Activated CD4-positive, alpha-beta T cell treated with anti-CD3 and anti-CD28 coated beads, Interleukin-2, amount 10 ng/mL, durations not matched to agents 7 days and 5 days (primary cell): ENCODE measurements at regions not wholly inside any gene's neighbourhood (a gene's known extent, or its start where the extent isn't known, plus 50 kb on each side); places are given as distances from the start of the nearest gene placed in this dataset.

Source experiments
- CTCF ChIA-PET: fragments of 350-600 bp; sonication (Branson Sonifier 250); formaldehyde crosslinking; loops from one replicate; lab custom pipeline; 2021; ENCODE audit warnings: antibody characterized with exemption; lab: Charles Lee
- POLR2A ChIA-PET: fragments of 350-600 bp; sonication (Branson Sonifier 250); formaldehyde crosslinking; loops from one replicate; lab custom pipeline; 2021; ENCODE audit warnings: antibody characterized with exemption; lab: Charles Lee
- DNase-seq: peaks from one replicate; pipeline ENCODE4 v3.0.0-alpha.2; 2020
- H3K27ac Mint-ChIP-seq: one replicate; pipeline ENCODE4 v1.8.0; 2021; ENCODE audit warnings: mild to moderate bottlenecking, moderate library complexity, mixed read lengths
- H3K27me3 Mint-ChIP-seq: one replicate; pipeline ENCODE4 v1.8.0; 2021; ENCODE audit warnings: mixed read lengths
- H3K36me3 Mint-ChIP-seq: one replicate; pipeline ENCODE4 v1.8.0; 2021; ENCODE audit warnings: low read depth, mixed read lengths
- H3K4me1 Mint-ChIP-seq: one replicate; pipeline ENCODE4 v1.8.0; 2021; ENCODE audit warnings: mixed read lengths
- H3K4me3 Mint-ChIP-seq: one replicate; pipeline ENCODE4 v1.8.0; 2021; ENCODE audit warnings: mild to moderate bottlenecking, moderate library complexity, mixed read lengths
- H3K9me3 Mint-ChIP-seq: one replicate; pipeline ENCODE4 v1.8.0; 2021; ENCODE audit warnings: mixed read lengths

GRCh38 chr5:99081711-99082110 is 152.9 kb upstream of the CHD1 start:
- no peak overlapping the region for H3K27ac Mint-ChIP-seq
- ChIA-PET POLR2A (no interaction called here), CTCF (no interaction called here)
- peaks cover 3% of the 10 kb centered on the region for H3K4me1 Mint-ChIP-seq
- no peak overlapping the region for H3K4me3 Mint-ChIP-seq
- H3K27me3 Mint-ChIP-seq, result peaks cover 6% of the 10 kb centered on the region
- no peaks in the 10 kb centered on the region for H3K36me3 Mint-ChIP-seq
- no peaks in the 10 kb centered on the region for H3K9me3 Mint-ChIP-seq
- DNase-seq, result no peak

GRCh38 chr5:99076723-99077640 is 148.2 kb upstream of the CHD1 start:
- Mint-ChIP-seq H3K4me3 (no peak overlapping the region), H3K4me1 (peaks cover 3% of the 10 kb centered on the region), H3K27ac (no peak overlapping the region), H3K9me3 (no peaks in the 10 kb centered on the region), H3K27me3 (peaks cover 6% of the 10 kb centered on the region), H3K36me3 (no peaks in the 10 kb centered on the region)
- ChIA-PET POLR2A (no interaction called here), CTCF (no interaction called here)
- DNase-seq, result no peak

GRCh38 chr5:99072846-99073245 is 144.0 kb upstream of the CHD1 start:
- Mint-ChIP-seq H3K4me1 (peaks cover 3% of the 10 kb centered on the region), H3K9me3 (no peaks in the 10 kb centered on the region), H3K27me3 (no peaks in the 10 kb centered on the region), H3K27ac (no peak overlapping the region), H3K36me3 (no peaks in the 10 kb centered on the region), H3K4me3 (no peak overlapping the region)
- ChIA-PET POLR2A (no interaction called here), CTCF (no interaction called here)
- DNase-seq, result no peak

DNA sequence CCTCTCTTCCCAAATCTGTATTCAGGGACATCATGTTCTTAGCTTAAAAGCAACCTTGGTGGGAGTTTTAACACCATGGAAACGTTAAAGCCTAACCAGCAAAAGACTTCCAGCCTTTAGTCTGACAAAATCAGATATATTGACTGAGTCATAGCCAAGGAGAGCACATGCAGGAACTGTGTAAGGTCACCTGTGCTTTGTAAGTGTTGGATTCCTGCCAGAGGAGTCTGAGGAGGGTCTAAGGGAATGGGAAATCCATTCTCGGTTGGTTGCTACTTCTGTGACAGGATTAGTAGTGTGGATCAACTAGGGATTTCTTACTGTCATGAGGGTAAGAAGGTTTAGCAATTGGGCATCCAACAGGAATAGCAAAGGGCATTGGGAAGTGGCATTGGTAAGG is 142.0 kb upstream of the CHD1 start:
- Mint-ChIP-seq H3K9me3 (no peaks in the 10 kb centered on the region), H3K27ac (no peak overlapping the region), H3K4me1 (no peaks in the 10 kb centered on the region), H3K36me3 (no peaks in the 10 kb centered on the region), H3K27me3 (no peaks in the 10 kb centered on the region), H3K4me3 (no peak overlapping the region)
- ChIA-PET POLR2A (no interaction called here), CTCF (no interaction called here)
- DNase-seq, result no peak

DNA sequence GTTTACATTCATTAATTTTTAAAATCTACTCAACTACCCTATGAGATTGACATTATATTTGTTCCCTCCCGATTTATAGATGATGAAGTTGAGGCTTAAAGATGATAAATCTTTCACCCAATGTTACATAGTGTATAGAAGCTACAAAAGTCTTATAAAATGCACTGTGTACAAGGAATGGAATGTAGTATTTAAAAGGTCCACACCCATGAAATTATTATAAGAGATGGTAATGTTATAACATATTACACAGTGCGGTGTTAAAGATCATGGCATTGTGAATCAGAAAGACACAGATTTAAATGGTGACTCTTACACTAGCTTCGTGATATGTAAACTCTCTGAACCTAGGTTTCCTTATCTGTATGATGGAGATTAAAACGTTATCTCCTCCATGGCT is 141.6 kb upstream of the CHD1 start:
- Mint-ChIP-seq H3K4me3 (no peak overlapping the region), H3K9me3 (no peaks in the 10 kb centered on the region), H3K27ac (no peak overlapping the region), H3K4me1 (no peaks in the 10 kb centered on the region), H3K27me3 (no peaks in the 10 kb centered on the region), H3K36me3 (no peaks in the 10 kb centered on the region)
- no peak for DNase-seq
- POLR2A ChIA-PET, result no interaction called here
- CTCF ChIA-PET, result no interaction called here

GRCh38 chr5:99068944-99069650 is 140.3 kb upstream of the CHD1 start:
- CTCF ChIA-PET, result no interaction called here
- POLR2A ChIA-PET, result no interaction called here
- no peaks in the 10 kb centered on the region for H3K9me3 Mint-ChIP-seq
- H3K27ac Mint-ChIP-seq, result no peak overlapping the region
- no peak for DNase-seq
- no peaks in the 10 kb centered on the region for H3K4me1 Mint-ChIP-seq
- no peak overlapping the region for H3K4me3 Mint-ChIP-seq
- peaks cover 3% of the 10 kb centered on the region for H3K27me3 Mint-ChIP-seq
- H3K36me3 Mint-ChIP-seq, result no peaks in the 10 kb centered on the region

GRCh38 chr5:99063737-99064136 is 134.9 kb upstream of the CHD1 start:
- peaks cover 6% of the 10 kb centered on the region for H3K4me1 Mint-ChIP-seq
- no peaks in the 10 kb centered on the region for H3K36me3 Mint-ChIP-seq
- CTCF ChIA-PET, result interaction anchor here (1.4 kb wide), 1 partner anchor 16 kb away, joined by 3 read pairs; no protein-coding TSS in a partner anchor
- no peak overlapping the region for H3K27ac Mint-ChIP-seq
- POLR2A ChIA-PET, result no interaction called here
- H3K27me3 Mint-ChIP-seq, result peaks cover 10% of the 10 kb centered on the region
- no peak overlapping the region for H3K4me3 Mint-ChIP-seq
- DNase-seq, result no peak
- no peaks in the 10 kb centered on the region for H3K9me3 Mint-ChIP-seq

DNA sequence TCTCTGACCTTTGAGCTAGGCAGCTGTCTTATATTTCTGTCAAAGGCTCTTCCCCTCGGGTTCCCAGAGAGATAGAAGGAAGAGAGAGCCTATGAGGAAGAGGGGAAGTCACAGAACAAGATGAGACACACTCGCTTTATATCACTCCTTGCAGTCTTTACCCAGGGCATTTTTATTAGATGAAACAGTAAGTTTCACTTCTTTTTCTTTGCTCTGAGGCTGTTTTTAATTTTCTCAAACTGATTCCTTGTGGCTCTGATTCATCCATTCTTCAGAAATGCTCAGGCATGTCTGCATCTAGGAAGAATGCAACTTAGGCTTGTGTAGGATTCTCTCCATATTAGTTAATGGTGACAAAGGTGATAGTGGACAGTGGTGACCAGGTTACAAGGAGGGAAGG is 132.9 kb upstream of the CHD1 start:
- ChIA-PET POLR2A (no interaction called here), CTCF (interaction anchor here (1.3 to 2.1 kb wide), 3 partner anchors 93 to 157 kb away, joined by 6 to 10 read pairs (median 7); no protein-coding TSS in a partner anchor)
- H3K27ac Mint-ChIP-seq, result no peak overlapping the region
- H3K27me3 Mint-ChIP-seq, result peaks cover 10% of the 10 kb centered on the region
- no peaks in the 10 kb centered on the region for H3K36me3 Mint-ChIP-seq
- no peak overlapping the region for H3K4me3 Mint-ChIP-seq
- H3K9me3 Mint-ChIP-seq, result no peaks in the 10 kb centered on the region
- no peak for DNase-seq
- H3K4me1 Mint-ChIP-seq, result peaks cover 6% of the 10 kb centered on the region

DNA sequence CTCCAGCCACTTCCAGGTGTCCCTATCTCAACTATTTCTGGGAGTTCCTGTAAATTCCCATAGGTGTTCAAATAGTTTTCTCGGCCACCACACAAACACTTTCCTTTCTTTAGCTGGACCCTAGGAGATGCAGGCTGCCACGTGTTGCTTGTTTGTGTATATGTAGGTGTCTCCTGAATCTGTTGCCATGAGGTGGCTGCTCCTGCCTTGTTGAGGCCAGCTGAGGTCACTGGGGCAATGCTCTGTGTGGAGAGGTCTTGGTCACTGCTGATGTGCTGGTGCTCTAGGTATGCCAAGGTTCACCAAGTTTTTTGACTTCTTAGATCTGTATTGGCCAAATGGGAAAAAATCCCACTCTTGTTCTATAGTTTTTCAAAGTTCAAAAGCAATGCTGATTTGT is 132.5 kb upstream of the CHD1 start:
- Mint-ChIP-seq H3K27ac (no peak overlapping the region), H3K36me3 (no peaks in the 10 kb centered on the region), H3K27me3 (peaks cover 10% of the 10 kb centered on the region), H3K4me1 (peaks cover 6% of the 10 kb centered on the region), H3K4me3 (no peak overlapping the region), H3K9me3 (no peaks in the 10 kb centered on the region)
- CTCF ChIA-PET, result interaction anchor here (0.7 to 2.1 kb wide), 9 partner anchors 10 to 207 kb away, joined by 3 to 10 read pairs (median 3); no protein-coding TSS in a partner anchor
- POLR2A ChIA-PET, result no interaction called here
- DNase-seq, result no peak

GRCh38 chr5:99060306-99061261 is 131.8 kb upstream of the CHD1 start:
- H3K4me1 Mint-ChIP-seq, result peaks cover 6% of the 10 kb centered on the region
- peaks cover 10% of the 10 kb centered on the region for H3K27me3 Mint-ChIP-seq
- H3K27ac Mint-ChIP-seq, result no peak overlapping the region
- no peak overlapping the region for H3K4me3 Mint-ChIP-seq
- CTCF ChIA-PET, result interaction anchor here (0.7 to 2.1 kb wide), 12 partner anchors 9 to 207 kb away, joined by 3 to 10 read pairs (median 3); no protein-coding TSS in a partner anchor
- peak; percentile 90 for DNase-seq
- H3K36me3 Mint-ChIP-seq, result no peaks in the 10 kb centered on the region
- POLR2A ChIA-PET, result interaction anchor here (0.7 kb wide), 1 partner anchor 143 kb away, joined by 4 read pairs; no protein-coding TSS in a partner anchor
- H3K9me3 Mint-ChIP-seq, result no peaks in the 10 kb centered on the region

DNA sequence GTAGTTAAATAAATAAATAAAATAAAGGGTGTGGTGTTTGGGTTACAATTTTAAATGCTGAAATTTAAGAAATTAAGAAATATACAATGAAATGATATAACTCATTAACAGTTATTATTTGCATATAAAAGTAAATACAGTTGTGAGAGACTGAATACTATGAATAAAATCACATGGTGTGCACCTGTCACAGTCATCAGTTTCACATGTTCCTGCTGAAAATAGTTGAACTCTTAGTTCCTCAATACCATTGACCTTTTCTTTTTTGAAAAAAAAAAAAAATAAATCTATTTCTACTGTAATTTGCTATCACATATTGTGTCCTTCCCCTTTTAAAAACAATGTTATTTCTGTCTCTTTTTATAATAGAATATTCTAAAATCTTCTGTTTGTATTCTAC is 130.9 kb upstream of the CHD1 start:
- no peak overlapping the region for H3K27ac Mint-ChIP-seq
- POLR2A ChIA-PET, result interaction anchor here (0.7 kb wide), 1 partner anchor 142 kb away, joined by 4 read pairs; no protein-coding TSS in a partner anchor

DNA sequence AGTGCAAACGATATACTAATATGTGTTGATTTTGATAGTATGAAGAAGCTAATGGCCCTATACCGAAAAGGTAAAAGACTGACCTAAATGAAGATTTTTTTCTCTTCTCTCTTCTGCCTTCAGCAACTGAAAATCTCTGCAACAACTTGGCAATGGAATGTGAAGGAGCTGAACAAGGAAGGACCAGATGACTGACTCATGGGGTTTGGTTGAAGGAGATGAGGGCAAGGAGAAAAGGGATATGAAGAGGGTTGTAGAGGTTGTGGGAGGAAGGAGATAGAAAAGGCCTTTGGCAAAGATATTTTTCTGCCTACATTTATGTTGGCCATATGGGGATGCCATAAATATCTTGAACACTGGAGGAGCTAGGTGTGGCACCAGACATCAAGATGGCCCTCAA is 129.7 kb upstream of the CHD1 start:
- Mint-ChIP-seq H3K27me3 (peaks cover 7% of the 10 kb centered on the region), H3K4me3 (no peak overlapping the region), H3K27ac (no peak overlapping the region), H3K36me3 (no peaks in the 10 kb centered on the region), H3K4me1 (peaks cover 9% of the 10 kb centered on the region), H3K9me3 (no peaks in the 10 kb centered on the region)
- DNase-seq, result no peak
- ChIA-PET POLR2A (no interaction called here), CTCF (interaction anchor here (1.3 kb wide), 1 partner anchor 140 kb away, joined by 3 read pairs; no protein-coding TSS in a partner anchor)

More for the DNA sequence above, 130.9 kb upstream of the CHD1 start:
- CTCF ChIA-PET, result interaction anchor here (0.7 to 2.1 kb wide), 3 partner anchors 17 to 152 kb away, joined by 3 to 6 read pairs (median 3); no protein-coding TSS in a partner anchor
- peaks cover 10% of the 10 kb centered on the region for H3K27me3 Mint-ChIP-seq
- H3K9me3 Mint-ChIP-seq, result no peaks in the 10 kb centered on the region
- H3K36me3 Mint-ChIP-seq, result no peaks in the 10 kb centered on the region
- no peak overlapping the region for H3K4me3 Mint-ChIP-seq
- DNase-seq, result no peak
- H3K4me1 Mint-ChIP-seq, result peaks cover 9% of the 10 kb centered on the region
